HG03565 (cell line): ENCODE measurements at regions not wholly inside any gene's neighbourhood (a gene's known extent, or its start where the extent isn't known, plus 50 kb on each side); places are given as distances from the start of the nearest gene placed in this dataset.
"Not testable (repeated sequence)": the region's sequence is repeated elsewhere in the genome, so short reads cannot be mapped to it uniquely, and the experiment has no call there.

Experiments
- ATAC-seq: cut with Tn5 transposase; IDR thresholded peaks from one replicate; pipeline ENCODE4 v1.9.1; 2021; ENCODE audit warnings: mild to moderate bottlenecking, moderate library complexity; ENCODE audit not compliant: unreplicated experiment

DNA sequence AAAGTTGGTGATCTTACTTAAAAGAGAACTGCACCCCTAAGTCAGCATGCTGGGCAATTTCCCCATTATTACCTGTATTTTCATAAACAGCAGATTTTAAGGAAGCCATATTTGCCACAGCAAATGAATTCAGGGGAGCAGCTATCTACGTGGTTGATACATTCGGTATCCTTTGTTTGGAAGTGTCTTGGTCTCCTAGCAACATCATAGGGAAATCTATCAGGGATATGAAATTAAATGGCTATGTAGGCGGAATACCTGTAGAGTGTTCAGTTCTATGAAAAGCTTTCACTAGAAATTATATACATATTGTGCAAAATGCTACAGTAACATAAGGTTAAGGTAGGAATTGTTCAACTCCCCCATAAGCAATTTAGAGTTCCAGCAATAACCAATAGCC lies 157.2 kb upstream of the EMCN start:
- no peak for ATAC-seq

GRCh38 chr4:100657187-100657586 lies 139.4 kb upstream of the EMCN start:
- ATAC-seq: no peak

DNA sequence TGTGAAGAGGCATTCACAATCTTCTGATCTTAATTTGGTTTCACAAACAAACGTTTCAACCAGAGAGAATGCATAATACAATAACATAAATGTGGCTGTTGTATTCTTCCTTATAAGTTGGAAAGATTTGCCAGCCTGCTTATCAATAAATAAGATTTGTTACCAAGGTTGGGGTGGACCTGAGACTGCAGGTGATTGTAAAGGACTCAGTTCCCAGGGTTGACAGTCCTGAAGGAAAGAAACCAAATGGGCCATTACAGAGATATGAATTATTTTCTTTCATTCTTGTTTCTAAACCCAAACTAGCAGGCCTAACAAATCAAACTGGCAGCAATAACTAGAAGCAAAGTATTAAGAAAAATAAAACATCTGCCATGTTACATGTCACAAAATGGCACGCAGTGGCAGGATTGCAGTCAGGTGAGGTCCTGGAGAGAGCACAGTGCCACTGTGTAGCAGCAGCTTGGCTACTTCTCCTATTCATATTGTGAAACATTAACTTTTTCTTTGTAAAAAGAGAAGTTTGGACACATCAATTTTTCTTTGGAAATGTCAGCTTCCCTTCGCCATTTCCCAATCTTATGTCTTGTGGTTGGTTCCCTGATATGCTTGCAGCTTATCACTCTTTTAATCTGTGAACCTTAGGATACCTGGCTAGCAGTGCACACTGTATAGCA lies 133.8 kb upstream of the EMCN start:
- no peak for ATAC-seq

GRCh38 chr4:100649417-100649816 lies 131.6 kb upstream of the EMCN start:
- ATAC-seq: no peak

DNA sequence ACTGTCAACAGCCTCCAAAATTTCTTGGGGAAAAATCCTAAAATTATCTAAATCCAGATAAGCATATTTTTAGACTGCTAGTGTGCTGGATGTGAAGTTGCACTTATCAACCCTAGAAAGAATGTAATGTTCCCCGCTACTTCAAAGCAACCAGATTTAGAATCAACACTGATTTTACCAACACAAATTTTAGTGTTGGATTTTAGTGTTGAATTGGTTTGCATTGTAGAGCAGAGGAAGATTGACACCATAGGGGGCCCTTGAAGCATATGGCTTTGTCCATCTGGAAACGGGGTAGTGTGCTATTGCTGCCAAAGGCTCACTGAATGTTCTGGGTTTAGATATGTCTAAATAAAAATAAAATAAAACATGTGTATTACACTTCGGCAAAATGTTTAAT lies 126.3 kb upstream of the EMCN start:
- ATAC-seq: no peak

DNA sequence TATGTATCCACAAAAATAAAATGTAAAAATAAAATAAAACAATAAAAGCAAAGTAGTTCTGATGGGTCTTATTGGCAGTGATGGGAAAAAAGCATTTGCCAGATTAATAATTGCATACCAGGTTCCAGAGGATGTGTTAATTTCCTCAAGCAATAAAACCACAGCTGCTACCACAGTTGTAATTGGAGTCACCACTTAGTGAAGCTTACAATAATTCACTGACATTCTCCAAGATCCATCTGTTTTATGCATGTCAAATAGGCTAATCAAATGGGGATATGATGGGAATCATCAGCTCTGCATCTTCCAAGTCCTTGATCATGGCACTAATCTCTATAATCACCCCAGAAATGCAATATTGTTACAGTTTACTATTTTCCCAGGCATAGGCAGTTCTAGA lies 123.5 kb upstream of the EMCN start:
- ATAC-seq: no peak

DNA sequence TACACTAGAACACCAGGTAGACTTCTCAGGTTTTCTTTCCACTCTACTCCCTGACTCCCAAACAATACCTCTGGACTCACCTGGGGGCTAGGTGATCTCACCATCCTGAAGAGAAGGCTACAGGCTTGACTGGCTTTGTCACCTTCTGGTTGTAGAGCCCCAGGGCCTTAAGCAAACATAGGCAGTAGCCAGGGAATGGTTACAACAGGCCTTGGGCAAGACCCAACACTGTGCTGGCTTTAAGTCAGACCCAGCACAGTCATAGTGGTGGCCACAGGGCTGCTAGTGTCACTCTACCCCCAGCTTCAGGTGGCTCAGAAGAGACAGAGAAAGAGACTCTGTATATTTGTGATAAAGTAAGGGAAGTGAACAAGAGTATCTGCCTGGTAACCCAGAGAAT lies 118.1 kb upstream of the EMCN start:
- no peak for ATAC-seq

DNA sequence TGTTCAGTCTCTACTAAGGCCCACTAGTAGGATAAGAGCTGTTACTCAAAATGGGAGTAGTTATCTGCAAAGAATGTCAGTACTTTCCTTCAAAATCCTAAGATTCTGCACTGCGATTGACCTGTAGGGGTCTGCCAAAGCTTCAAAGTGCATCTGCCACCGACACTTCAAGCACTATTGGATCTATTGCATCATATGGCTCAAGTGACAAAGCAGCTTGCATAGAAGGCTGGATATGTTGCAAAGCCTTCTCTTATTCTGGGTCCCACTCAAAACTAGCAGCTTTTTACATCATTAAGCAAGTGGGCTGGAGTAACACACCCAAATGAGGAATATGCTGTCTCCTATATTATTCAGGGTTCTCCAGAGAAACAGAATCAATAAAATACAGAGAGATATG lies 115.4 kb upstream of the EMCN start:
- no peak for ATAC-seq

DNA sequence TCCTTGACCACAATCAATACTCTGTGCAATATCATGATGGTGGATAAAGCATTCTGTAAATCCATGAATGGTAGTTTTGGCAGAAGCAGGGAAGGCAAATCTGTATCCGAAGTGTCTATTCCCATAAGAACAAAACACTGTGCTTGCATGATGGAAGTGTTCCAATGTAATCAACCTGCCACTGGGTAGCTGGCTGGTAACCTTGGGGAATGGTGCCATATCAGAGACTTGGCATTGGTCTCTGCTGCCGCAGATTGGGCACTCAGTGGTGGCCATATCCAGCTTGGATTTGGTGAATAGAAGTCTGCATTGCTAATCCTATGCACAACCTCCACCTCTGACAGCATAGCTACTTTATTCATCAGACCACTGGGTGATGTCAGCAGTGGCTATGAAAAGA lies 114.3 kb upstream of the EMCN start:
- no peak for ATAC-seq

DNA sequence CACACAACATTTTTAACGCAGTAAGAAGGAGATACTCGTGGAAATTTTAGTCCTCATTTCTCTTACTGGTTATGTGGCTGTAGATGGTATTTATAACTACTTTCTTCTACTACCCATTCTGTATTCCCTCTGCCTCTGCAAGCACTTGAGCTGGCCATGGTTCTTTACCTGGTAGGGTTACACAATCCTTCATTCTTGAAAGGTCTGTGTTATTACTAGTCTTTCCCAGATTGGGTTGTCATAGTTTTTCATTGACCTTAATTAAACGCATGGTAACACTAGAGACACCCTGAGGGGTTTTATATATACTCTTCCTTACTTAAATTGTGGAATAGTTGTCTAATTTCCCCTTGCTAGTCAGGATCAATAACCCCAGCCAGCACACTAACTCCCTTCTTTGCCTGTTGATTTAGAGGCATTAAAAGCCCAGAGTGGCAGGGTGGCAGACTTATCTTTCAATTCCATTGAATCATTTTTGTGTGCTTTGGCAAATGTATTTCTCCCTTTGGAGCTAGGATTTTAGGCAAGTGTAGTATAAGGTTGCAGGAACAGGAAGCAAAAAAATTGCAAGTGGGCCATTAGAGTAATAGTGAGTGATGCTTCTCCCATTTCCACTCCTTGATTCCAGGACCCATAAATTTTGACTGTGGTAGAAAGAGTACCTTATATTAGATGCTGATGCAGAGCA lies 113.6 kb upstream of the EMCN start:
- ATAC-seq: no peak

DNA sequence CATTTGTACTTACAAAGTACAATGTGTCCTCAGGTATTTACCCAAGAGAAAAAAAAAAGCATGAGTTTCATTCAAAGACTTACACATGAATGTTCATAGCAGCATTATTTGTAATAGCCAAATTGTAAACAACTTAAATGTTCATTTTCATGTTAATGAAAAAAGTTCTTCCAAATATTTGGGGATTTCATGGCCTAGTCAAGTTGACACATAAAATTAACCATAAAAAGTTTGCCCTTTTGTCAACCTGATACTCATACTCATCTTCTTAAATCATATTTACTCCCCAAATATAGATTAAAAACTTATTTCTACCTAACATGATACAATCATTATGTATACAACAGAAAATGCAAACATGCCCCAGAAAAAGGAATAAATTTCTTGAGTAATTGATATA lies 112.5 kb upstream of the EMCN start:
- ATAC-seq: no peak

GRCh38 chr4:100609810-100610209 lies 92.0 kb upstream of the EMCN start:
- ATAC-seq: peak; percentile 41

GRCh38 chr4:100608651-100609050 lies 90.8 kb upstream of the EMCN start:
- ATAC-seq: not testable (repeated sequence)

GRCh38 chr4:100605144-100605543 lies 87.3 kb upstream of the EMCN start:
- no peak for ATAC-seq

DNA sequence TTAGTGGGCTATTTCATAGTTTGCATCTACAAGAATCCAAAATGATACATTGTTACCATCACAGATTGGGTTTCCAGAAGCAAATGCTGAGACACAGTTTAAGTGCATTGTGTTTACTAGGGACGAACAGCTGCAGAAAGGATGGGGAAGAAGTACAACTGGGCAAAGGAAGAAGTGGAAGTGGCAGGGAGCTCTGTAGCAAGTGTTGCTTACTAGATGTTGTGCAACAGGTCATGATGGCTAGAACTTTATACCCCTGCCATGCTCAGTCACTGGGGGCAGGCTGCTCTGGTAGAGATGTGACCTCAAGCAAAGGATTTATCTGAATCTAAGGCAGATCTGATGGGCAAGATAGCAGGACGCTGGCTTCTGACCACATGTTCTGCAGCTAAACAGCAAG lies 76.1 kb upstream of the EMCN start:
- no peak for ATAC-seq

- no peak for ATAC-seq
These were observed 73.5 kb upstream of the EMCN start for GRCh38 chr4:100591161-100591876.

DNA sequence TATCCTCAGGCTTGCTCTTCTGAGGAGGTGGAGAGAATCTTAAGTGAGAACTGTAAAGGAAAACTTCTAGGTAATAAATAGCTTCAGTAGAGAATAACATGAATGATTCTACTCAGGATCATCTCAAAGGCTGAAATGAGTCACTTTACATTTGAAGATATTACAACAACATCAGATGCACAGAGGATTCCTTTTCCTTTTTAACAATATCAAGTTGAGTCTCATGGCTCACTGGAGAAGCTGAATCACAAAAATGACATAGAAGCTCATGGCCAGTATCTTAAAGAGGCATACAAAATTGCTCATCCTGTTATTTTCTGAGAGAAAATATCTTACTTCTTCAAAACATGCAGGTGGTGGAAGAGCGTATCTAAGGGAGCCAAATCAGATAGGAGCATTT lies 72.5 kb upstream of the EMCN start:
- ATAC-seq: no peak

- ATAC-seq: no peak
These were observed 70.3 kb upstream of the EMCN start for GRCh38 chr4:100588076-100588475.

DNA sequence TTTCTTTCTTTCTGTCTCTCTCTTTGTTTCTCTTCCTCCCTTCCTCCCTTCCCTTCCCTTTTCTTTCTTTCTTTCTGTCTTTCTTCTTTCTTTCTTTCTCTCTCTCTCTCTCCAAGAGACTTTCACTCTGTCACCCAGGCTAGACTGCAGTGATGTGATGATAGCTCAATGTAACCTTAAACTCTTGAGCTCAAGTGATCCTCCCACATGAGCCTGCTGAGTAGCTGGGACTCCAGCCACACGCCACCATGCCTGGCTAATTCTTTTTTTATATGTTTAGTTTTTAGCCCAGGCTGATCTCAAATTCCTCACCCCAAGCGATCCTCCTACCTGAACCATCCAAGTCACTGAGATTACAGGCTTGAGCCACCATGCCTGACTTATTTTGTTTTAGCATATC lies 64.3 kb upstream of the EMCN start:
- ATAC-seq: no peak

DNA sequence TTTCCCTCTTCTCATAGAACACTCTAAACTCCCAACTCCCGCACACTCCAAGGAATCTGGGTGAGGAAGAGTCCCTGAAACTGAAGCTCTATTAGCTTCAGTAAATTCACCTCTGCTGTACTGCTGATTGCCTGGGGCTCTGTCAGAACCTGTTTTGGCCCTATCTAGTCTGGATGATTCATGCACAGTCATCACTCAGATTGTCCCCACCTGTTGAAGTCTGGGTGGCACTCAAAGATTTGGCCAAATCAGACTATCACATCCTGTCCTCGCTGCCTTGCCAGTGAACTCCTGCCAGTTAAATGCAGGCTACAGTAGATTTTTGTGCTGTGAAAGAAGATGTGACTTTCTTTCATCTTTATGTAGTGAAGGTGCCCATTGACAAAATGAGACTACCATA lies 63.5 kb upstream of the EMCN start:
- no peak for ATAC-seq

GRCh38 chr4:100576570-100576969 lies 58.7 kb upstream of the EMCN start:
- ATAC-seq: no peak

DNA sequence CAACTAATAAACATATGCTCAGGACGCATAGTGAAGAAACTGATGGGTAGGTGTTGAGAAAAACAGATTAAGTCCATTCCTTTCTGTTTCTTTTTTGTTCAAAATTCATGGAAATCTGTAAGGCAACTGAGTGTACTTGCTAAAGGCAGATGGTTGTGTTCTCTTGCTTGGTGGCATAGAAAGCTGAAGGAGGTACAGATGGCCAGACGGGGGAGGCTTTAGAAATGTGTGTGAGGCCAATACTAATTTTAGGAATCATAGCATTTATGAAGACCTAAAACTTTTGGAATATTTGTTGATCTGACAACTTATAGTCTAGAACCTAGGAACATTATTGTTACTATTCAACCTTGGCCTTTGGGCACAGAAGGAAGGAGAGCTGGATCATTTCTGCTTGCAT lies 56.8 kb upstream of the EMCN start:
- no peak for ATAC-seq
